Suprapubic skin (tissue), 4 donors: ENCODE measurements at regions not wholly inside any gene's neighbourhood (a gene's known extent, or its start where the extent isn't known, plus 50 kb on each side); places are given as distances from the start of the nearest gene placed in this dataset.

ENCODE experiments used
- CTCF ChIP-seq, 2 donors: fragments of 200-600 bp in 1 of 2; fragments of 450-650 bp in 1 of 2; sonication (generic) in 1 of 2; IDR thresholded peaks; one replicate each; pipeline ENCODE4 v1.5.1; 2016 to 2019; ENCODE audit warnings: antibody characterized with exemption in 2 of 2, mild to moderate bottlenecking in 1 of 2, moderate library complexity in 1 of 2
- POLR2A ChIP-seq, 2 donors: fragments of 450-650 bp; IDR thresholded peaks; one replicate each; pipeline ENCODE4 v1.6.1; 2017; ENCODE audit warnings: antibody characterized with exemption in 2 of 2, mild to moderate bottlenecking in 2 of 2, moderate library complexity in 2 of 2
- POLR2AphosphoS5 ChIP-seq, 3 donors: sonication (generic); formaldehyde crosslinking; IDR thresholded peaks; one replicate each; pipeline ENCODE4 v1.6.1; 2017; ENCODE audit warnings: antibody characterized with exemption in 3 of 3

GRCh38 chr2:48210189-48210588 lies 104.3 kb upstream of the FOXN2 start:
- TF ChIP-seq CTCF (IDR thresholded peaks at IDR 0.05) = no peak
- TF ChIP-seq POLR2A (IDR thresholded peaks at IDR 0.05) = no peak
- no peak for TF ChIP-seq POLR2AphosphoS5 (IDR thresholded peaks at IDR 0.05)
